Spleen (tissue), 7 donors: ENCODE measurements at regions not wholly inside any gene's neighbourhood (a gene's known extent, or its start where the extent isn't known, plus 50 kb on each side); places are given as distances from the start of the nearest gene placed in this dataset.

Experiments used
- POLR2A ChIP-seq, 3 donors: fragments of 450-650 bp; IDR thresholded peaks; one replicate each; pipeline ENCODE4 v1.5.1; 2017; ENCODE audit warnings: antibody characterized with exemption in 3 of 3, mild to moderate bottlenecking in 1 of 3
- TF ChIP-seq, protein P1 (sequence below), 11 experiments: fragments of 200-600 bp in 7 of 11; fragments of 450-650 bp in 4 of 11; sonication (generic) in 4 of 11; IDR thresholded peaks in 8 of 11; conservative IDR thresholded peaks in 3 of 11; 1 replicate in 7 of 11; 2 replicates in 4 of 11; pipeline versions ENCODE4 v1.4.0 to v1.8.0; 2016 to 2021; ENCODE audit warnings: antibody characterized with exemption in 11 of 11, inconsistent platforms in 4 of 11, mild to moderate bottlenecking in 1 of 11
- donor health status: DM: no; HTN: no; CAD: no; lungs with moderate emphysema.
- donor health status: DM: no; HTN: no; CAD: no.
- donor health status: DM: no; HTN: no; CAD: no.

GRCh38 chr17:49913226-49914095, 55.5 kb upstream of the DLX4 start:
- TF ChIP-seq, protein P1, sequence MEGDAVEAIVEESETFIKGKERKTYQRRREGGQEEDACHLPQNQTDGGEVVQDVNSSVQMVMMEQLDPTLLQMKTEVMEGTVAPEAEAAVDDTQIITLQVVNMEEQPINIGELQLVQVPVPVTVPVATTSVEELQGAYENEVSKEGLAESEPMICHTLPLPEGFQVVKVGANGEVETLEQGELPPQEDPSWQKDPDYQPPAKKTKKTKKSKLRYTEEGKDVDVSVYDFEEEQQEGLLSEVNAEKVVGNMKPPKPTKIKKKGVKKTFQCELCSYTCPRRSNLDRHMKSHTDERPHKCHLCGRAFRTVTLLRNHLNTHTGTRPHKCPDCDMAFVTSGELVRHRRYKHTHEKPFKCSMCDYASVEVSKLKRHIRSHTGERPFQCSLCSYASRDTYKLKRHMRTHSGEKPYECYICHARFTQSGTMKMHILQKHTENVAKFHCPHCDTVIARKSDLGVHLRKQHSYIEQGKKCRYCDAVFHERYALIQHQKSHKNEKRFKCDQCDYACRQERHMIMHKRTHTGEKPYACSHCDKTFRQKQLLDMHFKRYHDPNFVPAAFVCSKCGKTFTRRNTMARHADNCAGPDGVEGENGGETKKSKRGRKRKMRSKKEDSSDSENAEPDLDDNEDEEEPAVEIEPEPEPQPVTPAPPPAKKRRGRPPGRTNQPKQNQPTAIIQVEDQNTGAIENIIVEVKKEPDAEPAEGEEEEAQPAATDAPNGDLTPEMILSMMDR (IDR thresholded peaks at IDR 0.05 in 8 of 11, conservative IDR thresholded peaks at IDR 0.05 in 3 of 11), result no peak
- no peak for TF ChIP-seq POLR2A (IDR thresholded peaks at IDR 0.05)
